SU-DHL-6 (cell line): ENCODE measurements at regions not wholly inside any gene's neighbourhood (a gene's known extent, or its start where the extent isn't known, plus 50 kb on each side); places are given as distances from the start of the nearest gene placed in this dataset.
"Not testable (repeated sequence)": the region's sequence is repeated elsewhere in the genome, so short reads cannot be mapped to it uniquely, and the experiment has no call there.

Experiments
- H2AFZ ChIP-seq: fragments of 200-600 bp; sonication (generic); 2 replicates; pipeline ENCODE4 v1.6.1; 2014; ENCODE audit warnings: low read depth, mild to moderate bottlenecking, moderate library complexity, mixed read lengths, antibody characterized with exemption, low read length; ENCODE audit not compliant: severe bottlenecking
- H3F3A ChIP-seq: fragments of 200-600 bp; shearing (Covaris generic); 2 replicates; pipeline ENCODE4 v1.6.0; 2016; ENCODE audit warnings: antibody characterized with exemption, mild to moderate bottlenecking; ENCODE audit not compliant: insufficient read depth
- H3K27ac ChIP-seq: fragments of 200-600 bp; sonication (generic); 2 replicates; pipeline ENCODE4 v1.5.1; 2016; ENCODE audit warnings: low read depth, mild to moderate bottlenecking, low read length, moderate library complexity, mixed read lengths
- H3K27me3 ChIP-seq: fragments of 200-600 bp; sonication (generic), shearing (Covaris generic); 2 replicates; pipeline ENCODE4 v1.6.0; 2014; ENCODE audit warnings: mild to moderate bottlenecking, low read length
- H3K36me3 ChIP-seq: fragments of 200-600 bp; sonication (generic); 2 replicates; pipeline ENCODE4 v1.6.1; 2014; ENCODE audit warnings: mild to moderate bottlenecking, low read length, mixed read lengths
- H3K4me2 ChIP-seq: fragments of 300-600, 200-600 bp; shearing (Covaris generic), sonication (generic); 2 replicates; pipeline ENCODE4 v1.6.0; 2014; ENCODE audit warnings: low read length, low read depth, mild to moderate bottlenecking; ENCODE audit not compliant: poor library complexity, severe bottlenecking
- H3K4me3 ChIP-seq: fragments of 200-600 bp; sonication (generic); 2 replicates; pipeline ENCODE4 v1.5.1; 2014; ENCODE audit warnings: antibody characterized with exemption, low read length, mild to moderate bottlenecking, mixed read lengths; ENCODE audit not compliant: insufficient read depth, poor library complexity, severe bottlenecking
- H3K79me2 ChIP-seq: fragments of 200-600 bp; sonication (generic); 2 replicates; pipeline ENCODE4 v1.6.1; 2014; ENCODE audit warnings: mild to moderate bottlenecking, low read length, moderate library complexity; ENCODE audit not compliant: insufficient read depth
- H3K9ac ChIP-seq: fragments of 200-600 bp; sonication (generic); 2 replicates; pipeline ENCODE4 v1.7.0; 2014; ENCODE audit warnings: mild to moderate bottlenecking, low read length
- H3K9me2 ChIP-seq: fragments of 200-600 bp; sonication (generic); replicated peaks from 2 replicates; pipeline ENCODE4 v1.6.1; 2014; ENCODE audit warnings: low read length; ENCODE audit not compliant: insufficient read depth
- H3K9me3 ChIP-seq: fragments of 200-600 bp; sonication (generic); 2 replicates; pipeline ENCODE4 v1.6.1; 2014; ENCODE audit warnings: low read length, mixed read lengths; ENCODE audit not compliant: insufficient read depth
- H4K20me1 ChIP-seq: fragments of 200-600 bp; sonication (generic); 2 replicates; pipeline ENCODE4 v1.6.1; 2014; ENCODE audit warnings: low read depth, mild to moderate bottlenecking, antibody characterized with exemption, low read length, moderate library complexity, mixed read lengths
- EZH2phosphoT487 ChIP-seq: fragments of 200-600 bp; sonication (generic), shearing (Covaris generic); conservative IDR thresholded peaks from 2 replicates; pipeline ENCODE4 v1.6.1; 2018; ENCODE audit warnings: mild to moderate bottlenecking, antibody characterized with exemption, low read length, moderate library complexity, mixed read lengths
- TF ChIP-seq, protein P1 (sequence below): fragments of 200-600 bp; sonication (generic); IDR thresholded peaks from one replicate; pipeline ENCODE4 v1.5.1; 2017; ENCODE audit warnings: antibody characterized with exemption, mild to moderate bottlenecking, low read length, moderate library complexity; ENCODE audit not compliant: insufficient read depth, poor library complexity, severe bottlenecking

GRCh38 chr7:131040467-131040932 is 287.2 kb upstream of the MKLN1 start:
- Histone ChIP-seq H3K79me2 (peaks cover 11% of the 10 kb centered on the region; the same call in 1 of the 2 replicates), H3K36me3 (no peaks in the 10 kb centered on the region; the same call in 1 of the 2 replicates), H3K9me3 (no peaks in the 10 kb centered on the region), H3K4me3 (no peak overlapping the region), H4K20me1 (no peaks in the 10 kb centered on the region), H3K4me2 (no peak overlapping the region), H2AFZ (no peak overlapping the region), H3F3A (peaks cover 5% of the 10 kb centered on the region; the same call in 1 of the 2 replicates), H3K27me3 (no peaks in the 10 kb centered on the region), H3K9me2 (no peaks in the 10 kb centered on the region), H3K9ac (no peak overlapping the region), H3K27ac (no peak overlapping the region)
- TF ChIP-seq, protein P1, sequence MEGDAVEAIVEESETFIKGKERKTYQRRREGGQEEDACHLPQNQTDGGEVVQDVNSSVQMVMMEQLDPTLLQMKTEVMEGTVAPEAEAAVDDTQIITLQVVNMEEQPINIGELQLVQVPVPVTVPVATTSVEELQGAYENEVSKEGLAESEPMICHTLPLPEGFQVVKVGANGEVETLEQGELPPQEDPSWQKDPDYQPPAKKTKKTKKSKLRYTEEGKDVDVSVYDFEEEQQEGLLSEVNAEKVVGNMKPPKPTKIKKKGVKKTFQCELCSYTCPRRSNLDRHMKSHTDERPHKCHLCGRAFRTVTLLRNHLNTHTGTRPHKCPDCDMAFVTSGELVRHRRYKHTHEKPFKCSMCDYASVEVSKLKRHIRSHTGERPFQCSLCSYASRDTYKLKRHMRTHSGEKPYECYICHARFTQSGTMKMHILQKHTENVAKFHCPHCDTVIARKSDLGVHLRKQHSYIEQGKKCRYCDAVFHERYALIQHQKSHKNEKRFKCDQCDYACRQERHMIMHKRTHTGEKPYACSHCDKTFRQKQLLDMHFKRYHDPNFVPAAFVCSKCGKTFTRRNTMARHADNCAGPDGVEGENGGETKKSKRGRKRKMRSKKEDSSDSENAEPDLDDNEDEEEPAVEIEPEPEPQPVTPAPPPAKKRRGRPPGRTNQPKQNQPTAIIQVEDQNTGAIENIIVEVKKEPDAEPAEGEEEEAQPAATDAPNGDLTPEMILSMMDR, result peak; percentile 90
- TF ChIP-seq EZH2phosphoT487, result no peak

- not testable (repeated sequence) for H3K9ac ChIP-seq, H3K27ac ChIP-seq, H3F3A ChIP-seq, H3K27me3 ChIP-seq, H3K4me3 ChIP-seq, H3K9me2 ChIP-seq, H2AFZ ChIP-seq, H3K36me3 ChIP-seq, H4K20me1 ChIP-seq, H3K4me2 ChIP-seq, H3K9me3 ChIP-seq
- H3K79me2 ChIP-seq, result peaks cover 11% of the 10 kb centered on the region; the same call in 1 of the 2 replicates
Observed at GRCh38 chr7:131041012-131041695, 286.5 kb upstream of the MKLN1 start.

DNA sequence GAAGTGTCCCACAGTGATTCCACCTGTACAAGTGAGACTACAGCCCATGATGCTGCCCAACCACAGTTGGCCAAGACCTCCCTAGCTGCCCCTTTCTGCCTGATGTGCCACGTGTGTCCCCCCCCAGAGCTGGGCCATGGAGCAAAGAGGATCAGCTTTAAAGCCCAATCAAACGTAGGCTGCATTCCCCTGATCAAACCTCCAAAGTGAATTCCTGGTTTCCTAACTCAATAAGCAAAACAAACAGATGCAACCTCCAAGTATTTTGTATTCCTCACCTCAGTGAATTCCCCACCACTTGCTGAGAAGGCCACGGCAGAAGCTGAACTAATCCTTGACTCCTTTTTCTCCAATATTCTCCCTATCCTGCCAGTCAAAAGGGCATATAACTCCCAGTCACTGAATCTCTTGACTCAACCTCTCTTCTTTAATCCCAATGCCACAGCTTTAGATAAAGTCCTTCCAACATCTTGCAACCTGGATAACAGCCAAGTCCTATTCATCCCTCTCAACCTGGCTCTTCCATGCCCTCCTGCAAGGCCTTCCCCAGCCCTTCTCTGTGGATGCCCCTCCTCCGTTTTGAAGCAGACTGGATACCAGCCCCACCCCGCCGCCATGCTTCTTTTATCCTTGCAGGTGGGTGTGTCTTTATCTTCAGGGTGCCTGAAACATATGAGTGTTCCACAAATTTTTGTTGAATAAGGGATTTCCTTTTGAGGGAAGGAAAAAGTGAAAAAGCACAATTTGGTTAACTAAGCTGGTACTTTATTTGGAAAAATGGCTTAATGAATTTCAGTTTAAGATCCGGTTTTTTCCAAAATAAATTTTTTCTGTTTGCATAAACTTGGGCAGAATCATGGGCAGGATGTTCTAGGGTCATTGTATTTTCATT is 285.2 kb upstream of the MKLN1 start:
- no peaks in the 10 kb centered on the region for H3K9me3 ChIP-seq
- no peak overlapping the region for H3K9ac ChIP-seq
- peaks cover 15% of the 10 kb centered on the region; the same call in 1 of the 2 replicates for H3K79me2 ChIP-seq
- H3K27me3 ChIP-seq, result no peaks in the 10 kb centered on the region
- no peak overlapping the region for H3K4me2 ChIP-seq
- no peaks in the 10 kb centered on the region for H4K20me1 ChIP-seq
- no peaks in the 10 kb centered on the region; the same call in 1 of the 2 replicates for H3K36me3 ChIP-seq
- TF ChIP-seq, protein P1, result no peak
- no peak for TF ChIP-seq EZH2phosphoT487
- peaks cover 5% of the 10 kb centered on the region; the same call in 1 of the 2 replicates for H3F3A ChIP-seq
- no peaks in the 10 kb centered on the region for H3K9me2 ChIP-seq
- no peak overlapping the region for H3K27ac ChIP-seq
- no peak overlapping the region for H3K4me3 ChIP-seq
- no peak overlapping the region for H2AFZ ChIP-seq
